SIG-M5 (cell line): ENCODE measurements at regions not wholly inside any gene's neighbourhood (a gene's known extent, or its start where the extent isn't known, plus 50 kb on each side); places are given as distances from the start of the nearest gene placed in this dataset.
"Not testable (repeated sequence)": the region's sequence is repeated elsewhere in the genome, so short reads cannot be mapped to it uniquely, and the experiment has no call there.

Experiments used
- DNase-seq: peaks from one replicate; lab custom pipeline; 2025; lab: John Stamatoyannopoulos, UW

DNA sequence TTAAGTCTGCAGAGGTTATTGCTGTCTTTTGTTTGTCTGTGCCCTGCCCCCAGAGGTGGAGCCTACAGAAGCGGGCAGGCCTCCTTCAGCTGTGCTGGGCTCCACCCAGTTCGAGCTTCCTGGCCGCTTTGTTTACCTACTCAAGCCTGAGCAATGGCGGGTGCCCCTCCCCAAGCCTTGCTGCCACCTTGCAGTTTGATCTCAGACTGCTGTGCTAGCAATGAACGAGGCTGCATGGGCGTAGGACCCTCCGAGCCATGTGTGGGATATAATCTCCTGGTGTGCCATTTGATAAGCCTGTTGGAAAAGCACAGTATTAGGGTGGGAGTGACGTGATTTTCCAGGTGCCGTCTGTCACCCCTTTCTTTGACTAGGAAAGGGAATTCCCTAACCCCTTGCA lies 720.6 kb downstream of the PCDH17 start:
- not testable (repeated sequence) for DNase-seq

DNA sequence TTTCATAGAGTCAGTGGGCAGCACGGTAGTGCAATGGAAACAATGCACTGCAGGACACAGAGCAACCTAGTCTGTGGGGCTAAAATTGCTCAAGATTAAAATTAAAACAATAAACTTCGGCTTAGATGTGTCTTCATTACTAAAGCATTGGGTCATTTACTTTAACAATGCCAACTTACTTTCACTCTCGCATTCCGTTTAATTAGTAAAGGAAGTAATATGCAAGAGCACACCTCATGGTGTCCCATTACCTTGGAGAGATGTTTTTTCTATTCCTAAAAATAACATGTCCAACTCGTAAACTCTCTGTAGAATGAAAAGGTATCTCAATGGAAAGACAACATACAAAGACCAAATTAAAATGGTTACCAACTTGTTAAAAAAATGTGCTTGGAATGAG lies 738.4 kb downstream of the PCDH17 start:
- no peak for DNase-seq

DNA sequence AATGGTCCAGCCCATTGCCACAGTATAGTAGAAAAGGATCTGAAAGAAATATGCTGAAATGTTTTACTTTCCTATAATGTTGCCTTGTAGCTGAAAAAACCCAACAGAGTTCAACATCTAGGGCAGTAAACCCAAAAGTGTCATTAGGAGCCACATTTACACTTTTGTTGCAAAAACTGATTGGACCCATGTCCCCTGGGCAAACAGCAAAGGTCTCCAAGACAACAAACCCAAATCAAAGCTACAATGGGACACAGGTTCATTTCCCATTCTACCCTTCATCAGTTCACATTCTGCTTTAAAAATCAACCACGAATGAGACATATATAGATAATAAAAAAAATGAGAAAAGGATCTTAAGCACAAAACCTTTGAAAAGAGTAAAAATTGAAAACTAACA lies 744.8 kb downstream of the PCDH17 start:
- no peak for DNase-seq

DNA sequence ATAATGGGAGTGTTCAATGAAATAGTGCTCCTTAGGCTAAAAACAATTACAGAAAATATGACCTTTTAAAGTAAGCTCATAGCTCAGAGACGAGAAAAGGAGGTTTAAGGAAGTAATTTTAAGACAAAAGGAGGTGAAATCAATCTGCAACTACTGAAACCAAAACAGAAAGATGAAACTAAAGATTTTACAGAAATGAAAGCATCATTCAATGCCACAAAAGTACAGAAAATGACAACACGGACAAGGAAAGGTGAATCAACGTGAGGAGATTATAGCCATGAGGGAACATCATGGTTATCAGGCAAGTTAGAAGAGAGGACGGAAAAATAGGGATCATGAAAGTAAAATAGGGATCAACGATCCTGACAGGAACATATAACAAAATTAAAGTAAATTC lies 745.2 kb downstream of the PCDH17 start:
- no peak for DNase-seq

DNA sequence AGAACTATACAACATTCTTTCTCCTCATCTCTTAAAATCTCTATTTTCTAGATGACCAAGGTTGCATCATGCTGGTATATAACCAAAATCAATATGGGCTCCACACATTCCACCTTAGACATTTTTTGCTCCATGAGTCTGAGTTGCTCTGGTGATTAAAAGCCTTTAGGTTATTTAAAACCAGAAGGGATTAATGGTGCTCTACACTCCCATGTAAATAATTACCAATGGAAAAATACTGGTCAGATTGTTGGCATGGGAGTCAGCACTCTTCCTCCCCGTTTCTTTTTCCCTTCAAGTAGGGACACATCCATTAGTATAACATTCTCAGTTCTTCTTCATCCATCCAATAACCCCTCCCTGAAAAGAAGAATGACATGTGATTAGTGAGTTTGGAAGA lies 747.7 kb downstream of the PCDH17 start:
- DNase-seq = no peak

DNA sequence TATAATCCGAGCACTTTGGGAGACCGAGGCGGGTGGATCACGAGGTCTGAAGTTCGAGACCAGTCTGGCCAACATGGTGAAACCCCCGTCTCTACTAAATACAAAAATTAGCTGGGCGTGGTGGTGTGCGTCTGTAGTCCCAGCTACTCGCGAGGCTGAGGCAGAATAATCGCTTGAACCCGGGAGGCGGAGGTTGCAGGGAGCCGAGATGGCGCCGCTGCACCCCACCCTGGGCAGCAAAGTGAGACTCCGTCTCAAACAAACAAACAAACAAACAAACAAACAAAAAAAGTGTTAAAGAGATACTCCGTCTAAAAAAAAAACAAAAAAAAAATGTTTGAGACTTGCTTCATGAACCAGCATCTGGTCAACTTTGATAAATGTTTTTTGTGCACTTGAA lies 753.8 kb downstream of the PCDH17 start:
- not testable (repeated sequence) for DNase-seq

DNA sequence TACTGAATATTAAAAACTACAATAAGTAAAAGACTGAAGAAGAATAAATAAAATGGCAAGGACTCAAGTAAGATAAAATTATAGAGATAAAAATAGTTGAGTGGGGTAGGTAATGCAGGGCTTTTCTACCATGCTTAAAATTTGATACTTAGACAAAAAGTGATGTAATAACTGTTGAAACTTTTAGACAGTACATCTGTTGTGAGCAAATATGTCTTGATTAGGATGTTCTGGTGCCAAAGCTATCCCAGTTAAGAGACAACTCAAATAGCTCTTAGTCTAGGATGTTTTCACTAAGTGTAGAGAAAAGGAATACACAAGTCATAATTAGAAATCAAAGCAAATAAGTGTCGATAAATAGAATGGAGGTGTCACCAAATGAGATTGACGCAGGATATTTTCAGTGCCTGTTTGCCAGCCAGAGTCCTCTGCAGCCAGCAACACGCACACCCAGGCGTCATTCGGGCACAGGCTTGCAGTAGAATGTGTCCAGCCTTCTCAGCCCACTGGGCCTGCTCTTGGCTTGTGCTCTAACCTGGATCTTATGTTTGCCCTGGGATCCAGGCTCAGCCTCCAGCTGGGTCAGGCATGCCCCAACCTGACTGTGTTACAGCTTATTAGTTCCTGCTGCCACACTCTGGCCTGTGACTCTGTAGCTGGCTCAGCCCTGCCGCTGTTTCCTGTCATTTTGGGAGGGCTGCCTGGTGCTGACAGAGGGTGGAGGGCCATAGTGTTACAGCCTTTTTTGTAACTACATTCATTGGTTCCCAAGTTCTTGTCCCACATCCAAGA lies 766.2 kb downstream of the PCDH17 start:
- no peak for DNase-seq

DNA sequence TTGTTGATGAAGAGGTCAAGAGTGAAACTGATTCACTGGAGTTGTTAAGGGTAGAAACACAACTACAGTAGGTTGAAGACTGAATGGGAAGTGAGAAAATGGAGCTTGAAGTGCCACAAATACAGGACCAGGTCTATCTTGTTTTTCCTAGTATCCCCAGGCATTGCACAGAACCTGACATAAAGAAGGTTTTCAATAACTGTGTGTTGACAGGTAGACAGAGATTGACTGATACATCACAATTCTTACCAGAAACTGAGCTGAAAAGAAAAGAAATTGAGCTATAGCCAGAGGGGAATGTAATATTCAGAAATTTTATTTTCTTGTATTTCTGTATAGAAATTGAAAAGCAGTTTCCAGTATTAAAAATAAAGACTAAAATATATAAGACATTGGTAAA lies 767.7 kb downstream of the PCDH17 start:
- no peak for DNase-seq

DNA sequence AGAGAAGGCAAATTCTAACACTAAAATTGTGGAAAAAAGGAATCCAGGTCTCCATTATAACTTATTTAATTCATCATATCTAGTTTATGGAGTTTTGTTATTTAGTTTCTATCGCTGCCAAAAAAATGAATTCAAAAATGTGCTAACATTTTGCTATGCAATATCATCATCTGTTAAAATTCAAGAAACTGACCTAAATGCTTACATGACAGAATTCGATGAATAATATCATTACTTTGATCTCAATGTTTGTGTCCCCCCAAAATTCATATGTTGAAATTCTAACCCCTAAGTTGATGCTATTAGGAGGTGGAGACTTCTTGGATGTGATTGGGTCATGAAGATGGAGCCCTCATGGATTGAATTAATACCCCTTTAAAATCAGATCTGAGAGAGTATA lies 775.0 kb downstream of the PCDH17 start:
- DNase-seq = no peak

DNA sequence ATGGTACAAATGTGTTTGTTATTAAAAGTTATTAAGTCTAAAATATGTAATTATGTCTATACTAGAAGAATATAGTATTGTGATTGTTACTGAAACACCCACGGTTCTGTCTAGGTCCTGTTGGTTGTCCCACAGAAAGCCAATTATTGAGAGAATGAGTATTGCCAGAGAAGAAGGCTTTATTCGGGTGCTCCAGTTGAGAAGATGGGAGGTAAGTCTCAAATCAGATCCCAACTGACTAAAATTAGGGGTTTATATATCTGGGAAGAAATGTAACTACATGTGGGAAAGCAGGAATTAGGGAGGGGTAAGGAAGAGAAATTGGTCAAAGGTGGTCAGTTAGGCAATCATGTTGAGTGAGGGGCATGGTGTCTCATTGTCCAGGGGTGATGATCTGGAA lies 798.4 kb downstream of the PCDH17 start:
- no peak for DNase-seq

DNA sequence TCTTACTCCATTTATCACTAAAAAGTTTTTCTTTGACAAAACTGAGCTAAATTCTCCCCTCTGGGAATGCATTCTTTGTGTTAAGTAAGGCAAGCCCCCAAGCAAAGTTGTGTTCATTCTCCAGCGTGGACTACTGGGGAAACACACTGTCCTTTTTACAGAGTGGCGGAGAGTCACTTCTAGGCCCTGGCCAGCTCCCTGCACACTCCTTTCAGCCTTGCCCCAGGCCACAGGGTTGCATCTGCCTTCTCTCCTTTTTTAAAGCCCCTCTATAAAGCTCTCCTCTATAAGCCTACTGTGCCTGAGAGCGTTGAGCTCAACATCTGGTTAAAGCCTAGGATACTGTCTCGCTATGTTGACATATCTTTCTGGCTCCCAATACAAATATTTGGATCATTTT lies 803.4 kb downstream of the PCDH17 start:
- DNase-seq = no peak

DNA sequence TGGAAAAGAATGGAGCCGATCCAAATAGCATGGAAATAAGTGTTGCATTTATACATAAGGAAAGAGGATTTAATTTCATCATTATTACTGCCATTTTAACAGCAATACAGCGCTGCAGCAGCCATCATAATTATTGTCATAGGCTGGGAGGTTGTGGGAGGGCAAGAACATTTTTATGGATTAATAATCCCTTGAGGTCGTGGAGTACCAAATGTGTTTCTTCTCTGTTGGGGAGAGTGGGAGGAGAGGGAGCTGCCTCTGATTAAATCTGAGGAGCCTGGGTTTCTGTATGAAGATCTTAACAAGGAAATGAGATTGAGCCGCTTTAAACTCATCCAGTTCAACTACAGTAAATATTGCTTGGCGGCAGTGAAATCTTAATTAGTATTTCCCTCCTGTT lies 805.9 kb downstream of the PCDH17 start:
- DNase-seq = no peak

DNA sequence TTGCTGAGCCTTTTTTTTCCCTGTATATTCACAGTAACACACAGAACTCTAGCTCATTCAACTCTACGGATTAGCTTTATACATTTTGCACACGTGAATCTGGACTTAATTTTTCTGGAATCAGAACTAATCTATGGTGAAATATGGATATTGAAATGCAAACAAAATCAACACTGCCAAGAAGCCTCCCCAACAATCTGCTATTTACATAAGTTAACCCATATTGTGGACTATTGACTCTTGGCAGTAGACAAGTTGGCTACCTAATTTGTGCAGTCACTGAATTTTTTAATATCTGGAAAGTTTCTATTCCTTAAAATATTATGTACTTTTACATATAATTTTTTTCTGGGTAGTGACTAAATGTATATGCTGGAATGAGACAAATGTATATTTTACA lies 815.4 kb downstream of the PCDH17 start:
- no peak for DNase-seq

DNA sequence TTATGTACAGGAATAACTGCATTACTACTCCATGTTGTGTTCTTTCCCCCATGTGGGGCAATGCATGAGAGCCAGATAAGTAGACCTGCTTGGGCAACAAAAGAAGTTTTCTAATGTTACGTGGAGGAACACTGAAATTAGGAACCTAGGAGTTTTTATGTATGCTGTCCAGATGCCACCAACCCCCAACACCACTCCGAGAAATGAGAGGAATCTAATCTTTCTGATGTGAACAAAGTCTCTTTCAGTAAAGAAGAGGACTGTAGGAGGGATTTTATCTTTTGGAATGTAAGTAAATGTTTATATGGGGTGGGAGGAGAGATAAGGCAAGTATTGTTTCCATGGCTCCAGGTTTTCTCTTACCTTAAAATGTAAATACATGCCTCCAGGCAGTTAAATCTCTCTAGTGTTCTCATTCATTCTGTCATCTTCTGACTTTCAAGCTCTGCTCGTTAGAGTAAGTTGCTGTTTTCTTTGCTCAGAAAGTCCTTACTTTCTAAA lies 820.6 kb downstream of the PCDH17 start:
- DNase-seq = no peak

DNA sequence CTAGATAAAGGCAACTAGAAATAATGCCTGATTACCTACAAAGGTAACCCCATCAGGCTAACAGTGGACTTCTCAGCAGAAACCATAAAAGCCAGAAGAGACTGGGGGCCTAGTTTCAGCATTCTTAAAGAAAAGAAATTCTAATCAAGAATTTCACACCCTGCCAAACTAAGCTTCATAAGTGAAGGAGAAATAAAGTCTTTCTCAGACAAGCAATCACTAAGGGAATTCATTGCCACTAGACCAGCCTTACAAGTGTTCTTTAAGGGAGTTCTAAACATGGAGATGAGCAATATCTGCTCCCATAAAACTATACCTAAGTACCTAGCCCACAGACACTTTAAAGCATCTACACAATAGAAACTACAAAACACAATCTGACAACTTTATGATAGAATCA lies 823.5 kb downstream of the PCDH17 start:
- no peak for DNase-seq

DNA sequence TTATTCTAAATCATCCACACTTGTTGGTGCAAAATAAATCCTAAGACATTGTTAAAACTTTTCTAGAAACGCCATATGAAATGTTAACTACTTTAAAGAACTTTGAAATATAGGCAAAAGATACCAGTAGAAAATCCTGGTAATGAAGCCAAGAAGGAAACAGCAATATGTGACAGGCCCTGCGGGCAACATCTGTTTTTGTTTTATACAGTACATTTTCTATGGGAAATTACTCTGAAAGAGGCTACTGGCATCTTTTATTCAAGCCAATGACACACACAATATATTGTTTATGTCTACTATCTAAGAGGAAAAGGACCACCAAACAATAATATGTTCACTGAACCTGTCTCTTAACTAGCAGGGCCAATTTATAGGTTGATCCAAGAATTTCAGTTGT lies 829.7 kb downstream of the PCDH17 start:
- DNase-seq = no peak

DNA sequence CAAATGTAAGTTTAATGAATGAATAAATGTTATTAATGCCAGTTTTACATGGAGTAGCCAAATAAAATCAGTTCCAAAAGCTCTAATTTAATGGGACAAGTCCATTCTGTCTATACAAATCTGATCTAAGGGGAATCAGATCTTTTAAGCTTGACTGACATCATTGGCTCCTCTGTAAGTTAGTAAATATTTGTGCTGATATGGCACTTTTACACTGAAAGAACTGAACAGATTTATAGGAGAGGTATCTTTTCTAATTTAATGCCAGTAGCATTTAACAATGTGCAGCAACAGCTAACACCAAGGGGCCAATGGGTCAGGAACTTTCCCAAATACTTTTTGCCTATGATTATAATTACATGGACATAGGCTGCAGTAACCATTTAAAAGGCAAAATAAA lies 832.3 kb downstream of the PCDH17 start:
- DNase-seq = no peak

DNA sequence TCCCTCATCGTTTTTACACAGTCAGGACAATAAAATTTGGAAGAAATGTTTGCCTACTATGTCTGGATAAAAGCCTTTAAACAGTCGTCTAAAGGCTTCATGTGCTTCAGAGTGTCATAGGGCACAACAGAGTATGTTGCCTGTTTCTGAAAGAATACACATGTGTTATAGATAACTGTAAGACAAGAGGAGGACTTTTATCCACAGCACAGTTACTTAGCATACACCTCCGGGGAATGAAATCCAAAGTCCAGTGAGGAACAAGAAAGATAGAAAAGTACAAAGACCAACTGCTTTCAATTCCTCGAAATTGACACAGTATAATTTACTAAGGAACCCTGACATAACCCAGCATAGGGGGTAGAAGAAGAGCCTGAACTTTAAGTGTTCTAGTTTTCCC lies 835.6 kb downstream of the PCDH17 start:
- DNase-seq = no peak

DNA sequence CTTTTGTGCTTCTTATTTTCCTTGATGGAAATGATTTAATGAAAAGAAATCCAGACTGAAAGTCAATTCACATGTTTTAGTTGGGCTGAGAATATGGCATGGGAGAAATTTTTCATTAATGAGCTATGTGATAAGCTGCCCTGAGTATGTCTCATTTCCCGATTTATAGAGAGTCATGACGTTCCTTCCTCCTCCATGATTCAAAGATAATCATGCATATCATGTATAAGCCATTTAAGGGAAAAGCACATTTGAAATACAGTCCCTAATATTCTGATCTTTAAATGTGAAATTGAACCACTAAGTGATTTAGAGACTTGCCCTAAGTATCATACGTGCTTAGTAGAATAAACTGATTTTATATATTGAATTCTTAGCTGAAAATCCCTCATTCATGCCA lies 840.9 kb downstream of the PCDH17 start:
- no peak for DNase-seq

DNA sequence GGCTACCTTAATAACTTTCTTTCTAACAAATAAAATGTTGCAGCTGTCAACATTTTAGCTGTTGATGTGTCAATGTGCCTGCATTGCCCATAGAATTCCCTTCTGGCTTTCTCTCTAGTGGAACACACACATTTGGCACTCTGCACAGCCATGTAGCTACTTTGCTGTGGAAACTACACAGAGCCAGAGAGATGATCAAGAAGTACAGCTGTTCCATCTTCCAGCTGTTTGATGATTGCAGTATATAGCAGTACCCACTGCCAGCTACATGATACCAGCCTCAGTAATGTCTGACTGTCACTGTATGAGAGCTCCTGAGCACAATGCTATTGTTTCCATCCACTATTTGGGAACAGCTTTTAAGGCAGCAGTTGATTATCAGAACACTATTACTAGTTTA lies 843.0 kb downstream of the PCDH17 start:
- DNase-seq = no peak

DNA sequence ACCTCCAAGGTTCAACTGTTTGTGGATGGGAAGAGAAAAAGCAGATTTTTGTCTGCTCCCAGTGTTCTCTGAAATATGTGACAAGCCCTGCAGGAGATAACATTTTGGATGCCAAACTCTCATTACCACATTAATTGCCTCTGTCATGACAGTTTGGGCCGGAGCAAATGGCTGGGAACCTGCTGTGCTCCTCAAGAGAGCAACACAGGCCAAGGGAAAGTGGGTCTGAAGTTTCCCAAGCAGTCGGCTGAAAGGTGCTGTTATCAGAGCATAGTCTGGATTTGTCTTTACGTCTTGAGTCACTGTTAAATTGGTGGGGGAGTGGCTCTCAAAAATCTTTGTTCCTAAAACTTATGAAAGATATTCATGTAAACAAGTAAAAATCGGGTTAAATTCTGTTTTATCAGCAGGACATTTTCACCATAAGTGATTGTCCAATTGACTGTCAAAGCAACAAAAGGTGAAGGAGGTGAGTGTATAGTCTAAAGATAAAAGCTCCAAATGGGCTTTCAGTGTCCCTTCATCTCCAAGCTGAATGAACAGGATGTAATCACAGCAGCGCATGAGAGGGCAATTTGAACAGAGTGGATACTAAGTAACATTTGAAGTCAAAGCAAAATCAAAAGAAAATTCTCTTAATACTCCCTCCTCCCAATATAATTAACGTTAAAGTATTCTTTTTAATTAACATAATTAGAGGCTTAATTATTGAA lies 844.8 kb downstream of the PCDH17 start:
- no peak for DNase-seq

DNA sequence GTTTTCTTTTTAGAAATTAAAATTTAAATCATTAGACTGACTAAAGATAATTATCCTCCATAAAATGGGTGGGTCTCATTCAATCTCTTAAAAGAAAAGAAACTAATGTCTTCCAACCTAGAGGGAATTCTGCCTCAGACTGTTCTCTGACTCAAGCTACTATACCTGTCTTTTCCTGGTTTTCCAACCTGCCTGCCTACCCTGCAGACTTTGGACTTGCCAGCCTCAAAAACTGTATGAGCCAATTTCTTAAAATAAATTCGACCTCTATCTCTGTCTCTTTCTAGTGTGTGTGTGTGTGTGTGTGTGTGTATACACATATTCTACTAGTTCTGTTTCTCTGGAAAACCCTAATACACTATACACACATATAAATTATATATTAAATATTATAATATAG lies 847.3 kb downstream of the PCDH17 start:
- DNase-seq = no peak

DNA sequence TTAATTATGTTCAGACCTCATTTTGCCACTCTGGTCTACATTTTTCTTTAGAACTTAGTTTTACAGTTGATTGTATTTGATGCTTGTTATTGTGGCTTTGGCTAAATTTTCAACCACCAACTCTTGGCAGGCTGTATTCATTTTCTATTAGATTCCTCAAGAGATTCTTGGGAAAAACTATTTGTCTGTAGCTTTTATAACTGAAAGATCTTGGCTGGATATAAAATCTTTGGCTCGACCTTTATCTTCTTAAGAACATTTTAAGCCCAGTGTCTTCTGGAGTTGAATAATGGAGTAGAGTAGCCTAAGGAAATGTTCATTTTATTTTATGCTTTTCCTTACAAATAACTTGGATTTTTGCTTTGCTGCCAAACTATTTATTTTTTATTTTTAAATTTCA lies 848.5 kb downstream of the PCDH17 start:
- no peak for DNase-seq

DNA sequence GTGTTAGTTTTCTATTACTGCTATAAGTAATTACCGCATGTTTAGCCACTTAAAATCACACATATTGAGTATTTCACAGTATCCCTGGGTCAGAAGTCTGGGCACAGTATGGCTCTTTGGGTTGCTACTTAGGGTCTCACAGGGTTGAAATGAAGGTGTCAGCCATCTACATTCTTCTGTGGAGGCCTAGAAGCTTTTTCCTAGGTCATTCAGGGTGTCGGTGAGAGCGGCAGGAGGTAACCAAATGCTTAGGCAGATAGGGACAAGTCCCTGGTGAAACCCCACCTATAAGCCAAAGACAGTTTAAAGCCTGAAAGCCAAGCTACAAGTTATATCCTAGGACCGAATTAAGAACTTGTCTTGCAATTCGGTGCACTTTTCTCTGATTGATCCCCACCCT lies 856.7 kb downstream of the PCDH17 start:
- DNase-seq = no peak
